HUDEP-2 (cell line): ENCODE measurements at regions not wholly inside any gene's neighbourhood (a gene's known extent, or its start where the extent isn't known, plus 50 kb on each side); places are given as distances from the start of the nearest gene placed in this dataset.
"Not testable (repeated sequence)": the region's sequence is repeated elsewhere in the genome, so short reads cannot be mapped to it uniquely, and the experiment has no call there.

Experiments
- DNase-seq, 76 experiments: peaks; one replicate each; lab custom pipeline; 2025; ENCODE audit not compliant: unreplicated experiment in 76 of 76; lab: John Stamatoyannopoulos, UW

- DNase-seq, result no peak
These were observed 457.3 kb upstream of the MIR17HG start for GRCh38 chr13:90889906-90890834.

GRCh38 chr13:90891329-90891728 lies 456.2 kb upstream of the MIR17HG start:
- no peak for DNase-seq

DNA sequence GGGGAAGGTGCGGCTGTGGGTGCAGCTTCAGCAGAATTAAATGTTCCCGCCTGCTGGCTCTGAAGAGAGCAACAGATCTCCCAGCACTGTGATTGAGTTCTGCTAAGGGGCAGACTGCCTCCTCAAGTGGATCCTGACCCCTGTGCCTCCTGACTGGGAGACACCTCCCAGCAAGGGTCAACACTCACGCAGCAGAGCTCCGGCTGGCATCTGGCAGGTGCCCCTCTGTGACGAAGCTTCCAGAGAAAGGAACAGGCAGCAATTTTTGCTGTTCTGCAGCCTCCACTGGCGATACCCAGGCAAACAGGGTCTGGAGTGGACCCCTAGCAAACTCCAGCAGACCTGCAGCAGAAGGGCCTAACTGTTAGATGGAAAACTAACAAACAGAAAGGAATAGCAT lies 454.3 kb upstream of the MIR17HG start:
- not testable (repeated sequence) for DNase-seq

DNA sequence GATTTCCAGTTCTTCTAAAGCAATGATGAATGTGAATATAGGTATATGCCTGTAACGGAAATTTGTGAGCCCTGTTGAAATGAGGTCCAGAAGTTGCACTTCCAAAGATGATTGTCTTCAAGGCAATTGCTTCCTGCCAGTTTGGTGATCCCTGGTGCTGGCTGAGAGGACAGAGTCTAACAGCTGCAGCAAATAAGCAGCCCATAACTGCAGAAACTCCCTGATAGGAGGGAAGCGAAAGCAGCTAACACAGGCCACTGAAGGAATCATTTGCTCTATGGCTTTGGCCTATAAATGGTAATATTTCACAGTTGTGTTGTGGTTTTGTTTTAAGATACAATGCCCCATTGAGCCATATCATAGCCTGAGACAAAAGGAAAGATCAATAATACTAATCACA lies 451.5 kb upstream of the MIR17HG start:
- DNase-seq, result peak in 1 of 76 experiments; percentile 0

DNA sequence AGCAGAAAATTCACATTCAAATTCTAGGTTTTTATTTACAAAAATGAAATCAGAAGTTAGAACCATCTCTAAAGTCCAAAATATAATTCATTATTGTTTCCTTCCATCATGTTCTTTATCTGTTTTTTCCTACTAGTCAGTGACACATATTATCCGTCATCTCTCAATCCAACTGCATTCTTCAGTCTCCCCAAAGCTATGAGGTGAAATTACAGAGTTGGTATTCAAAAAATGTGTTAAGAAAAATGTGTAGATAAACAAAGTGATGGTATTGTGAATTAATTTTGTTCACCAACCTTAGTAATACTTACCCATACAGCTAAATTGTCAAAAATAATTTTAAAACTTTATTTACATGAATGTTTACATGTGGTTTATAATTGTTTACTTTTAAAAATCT lies 448.7 kb upstream of the MIR17HG start:
- DNase-seq, result no peak

GRCh38 chr13:90899416-90899815 lies 448.1 kb upstream of the MIR17HG start:
- DNase-seq, result no peak

- DNase-seq, result no peak
These were observed 445.2 kb upstream of the MIR17HG start for GRCh38 chr13:90902255-90902654.

DNA sequence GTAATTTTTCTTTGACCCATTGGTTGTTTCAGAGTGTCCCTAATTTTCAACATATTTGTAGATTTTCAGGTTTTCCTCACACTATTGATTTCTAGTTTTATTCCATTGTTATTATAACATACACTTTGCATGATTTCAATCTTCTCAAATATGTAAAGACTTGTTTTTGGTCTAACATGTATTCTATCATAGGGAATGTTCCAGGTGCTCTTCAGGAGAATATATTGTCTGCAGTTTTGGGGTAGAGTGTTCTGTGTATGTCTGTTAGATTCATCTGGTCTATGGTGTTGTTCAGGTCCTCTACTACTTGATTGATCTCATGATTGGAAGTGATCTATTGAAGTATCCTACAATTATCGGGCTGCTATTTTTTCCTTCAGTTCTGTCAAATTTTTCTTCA lies 440.9 kb upstream of the MIR17HG start:
- DNase-seq, result no peak

DNA sequence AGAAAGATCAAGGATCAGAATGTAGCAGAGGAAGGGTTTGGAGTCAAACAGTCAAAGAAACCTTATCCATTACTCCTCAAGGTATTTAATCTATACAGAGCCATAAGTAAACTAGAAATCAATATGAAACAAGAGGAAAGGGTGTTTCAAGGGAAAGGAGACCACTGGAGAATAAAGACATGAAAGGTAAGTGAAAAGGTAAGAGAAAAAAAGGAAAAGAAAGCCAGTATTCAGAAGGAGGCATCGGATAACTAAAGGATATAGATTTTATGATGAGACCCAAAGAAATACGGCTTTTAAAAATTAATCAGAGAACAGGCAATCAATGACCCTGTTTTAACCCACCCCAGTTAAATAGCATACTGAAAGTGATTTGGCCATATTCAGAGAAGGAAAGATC lies 438.7 kb upstream of the MIR17HG start:
- no peak for DNase-seq

GRCh38 chr13:90910018-90910639 lies 437.4 kb upstream of the MIR17HG start:
- DNase-seq, result no peak

DNA sequence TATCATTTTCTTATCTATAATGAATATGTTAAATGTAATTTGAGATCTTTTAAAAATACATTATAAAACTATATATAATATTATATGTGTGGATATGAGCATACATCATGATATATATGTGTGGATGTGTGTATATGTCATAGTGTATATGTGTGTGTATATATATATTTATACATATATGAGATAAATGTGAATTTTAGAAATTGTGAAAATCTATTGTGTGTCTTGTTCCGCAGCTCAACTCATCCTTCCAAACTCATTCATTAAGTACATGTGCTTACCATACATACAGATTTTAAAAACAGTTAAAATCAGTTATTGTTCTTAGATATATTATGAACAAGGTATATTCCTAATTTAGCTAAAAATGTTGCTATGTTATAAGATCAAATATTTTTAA lies 435.2 kb upstream of the MIR17HG start:
- no peak for DNase-seq

DNA sequence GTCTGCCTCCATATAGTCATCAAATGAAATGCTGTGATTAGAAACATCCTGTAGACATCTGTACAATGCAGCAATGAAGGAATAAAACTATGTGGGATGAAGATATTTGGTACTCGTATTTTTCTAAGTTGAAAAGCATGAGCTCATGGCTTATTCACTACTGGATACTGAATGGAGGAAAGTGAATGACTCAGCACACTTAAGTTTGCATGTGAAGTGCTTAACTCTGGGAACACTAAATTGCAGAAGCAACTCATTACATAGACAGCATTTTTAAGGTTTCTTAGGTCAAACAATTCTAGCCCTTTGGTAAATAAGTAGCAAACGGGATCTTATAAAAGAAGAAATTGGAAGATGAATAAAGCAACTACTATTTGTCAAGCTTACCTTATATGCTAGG lies 429.0 kb upstream of the MIR17HG start:
- no peak for DNase-seq

DNA sequence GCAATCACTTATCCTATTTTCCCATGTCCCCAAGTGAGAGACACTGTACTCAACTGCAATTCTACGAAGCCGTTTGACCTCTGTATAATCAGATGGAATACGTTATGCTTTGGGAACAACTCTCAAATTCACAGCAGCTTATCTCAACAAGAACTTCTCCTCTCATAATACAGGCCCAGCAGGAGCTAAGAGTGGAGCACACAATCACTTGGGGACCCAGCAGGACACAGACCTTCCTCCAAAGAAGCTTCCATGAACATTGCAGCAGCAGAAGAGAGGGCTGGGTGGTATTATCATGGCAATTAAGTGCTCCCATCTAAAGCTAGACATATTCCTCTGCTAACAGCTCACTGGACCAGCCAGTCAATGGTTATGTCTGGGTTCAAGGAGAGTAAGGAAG lies 428.3 kb upstream of the MIR17HG start:
- DNase-seq, result no peak

DNA sequence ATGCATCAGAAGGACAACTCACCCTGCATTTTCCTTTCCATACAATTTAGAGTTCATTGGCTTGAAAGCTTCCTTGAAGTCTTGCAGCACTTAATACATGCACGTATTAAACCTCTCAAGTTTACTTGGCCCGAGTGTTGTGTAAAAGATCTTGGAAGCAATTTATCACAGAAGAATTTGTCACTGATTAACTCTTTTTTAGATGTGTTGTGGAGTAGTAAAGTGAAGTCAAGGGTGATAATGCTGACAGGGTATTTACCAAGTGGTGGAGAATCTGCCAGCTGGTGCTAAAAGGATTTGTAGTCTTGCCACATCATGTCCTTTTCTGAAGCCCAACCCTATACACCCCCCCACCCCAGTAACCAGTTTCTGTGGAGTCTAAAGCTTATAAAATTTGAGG lies 421.0 kb upstream of the MIR17HG start:
- no peak for DNase-seq

- DNase-seq, result no peak
These were observed 419.4 kb upstream of the MIR17HG start for GRCh38 chr13:90928109-90928508.

DNA sequence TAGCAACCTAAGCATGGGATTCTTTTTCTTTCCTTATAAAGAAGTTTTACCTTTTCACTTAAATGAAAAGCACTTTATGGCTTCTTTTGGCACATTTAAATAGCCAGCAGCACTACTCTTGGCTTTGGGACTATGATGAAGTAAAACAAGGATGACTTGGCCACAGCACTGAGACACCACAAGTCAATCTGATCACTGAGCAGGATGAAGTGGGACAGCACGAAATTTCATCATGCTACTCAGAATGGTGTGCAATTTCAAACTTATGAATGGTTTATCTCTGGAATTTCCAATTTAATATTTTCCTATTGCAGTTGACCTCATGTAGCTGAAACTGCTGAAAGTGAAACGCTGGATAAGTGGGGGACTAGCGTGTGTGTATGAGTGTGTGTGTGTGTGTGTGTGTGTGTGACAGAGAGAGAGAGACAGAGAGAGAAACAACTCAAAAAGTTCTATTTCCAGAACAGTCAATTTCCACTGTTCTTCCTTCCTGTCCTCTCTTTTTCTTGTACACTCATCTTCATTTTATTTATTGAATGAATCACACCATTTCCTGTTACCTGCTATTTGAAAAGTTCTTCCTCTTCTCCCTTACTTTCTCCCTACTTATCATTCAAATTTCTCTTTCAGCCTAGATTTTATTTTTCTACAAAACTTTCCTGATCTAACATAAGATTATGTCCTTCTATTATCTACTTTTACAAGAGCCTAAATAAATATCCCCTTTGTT lies 414.2 kb upstream of the MIR17HG start:
- no peak for DNase-seq

DNA sequence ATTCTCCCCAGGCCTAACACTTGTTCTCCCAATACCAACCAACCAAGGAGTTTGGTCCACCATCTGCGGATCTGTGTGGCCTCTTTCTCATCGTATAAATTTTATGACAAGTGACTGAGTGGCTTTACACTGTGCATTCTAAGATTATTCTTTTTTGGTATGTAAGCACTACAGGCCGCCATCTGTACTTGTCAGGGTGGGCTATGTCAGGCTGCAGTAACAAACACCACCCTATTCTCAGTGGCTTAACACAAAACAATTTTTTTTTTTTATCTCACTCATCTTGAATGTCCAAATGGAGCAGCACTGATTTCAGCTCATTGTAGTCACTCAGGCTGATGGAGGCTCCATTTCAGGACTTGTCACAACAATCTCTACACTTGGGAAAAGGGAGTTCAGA lies 412.7 kb upstream of the MIR17HG start:
- DNase-seq, result no peak

DNA sequence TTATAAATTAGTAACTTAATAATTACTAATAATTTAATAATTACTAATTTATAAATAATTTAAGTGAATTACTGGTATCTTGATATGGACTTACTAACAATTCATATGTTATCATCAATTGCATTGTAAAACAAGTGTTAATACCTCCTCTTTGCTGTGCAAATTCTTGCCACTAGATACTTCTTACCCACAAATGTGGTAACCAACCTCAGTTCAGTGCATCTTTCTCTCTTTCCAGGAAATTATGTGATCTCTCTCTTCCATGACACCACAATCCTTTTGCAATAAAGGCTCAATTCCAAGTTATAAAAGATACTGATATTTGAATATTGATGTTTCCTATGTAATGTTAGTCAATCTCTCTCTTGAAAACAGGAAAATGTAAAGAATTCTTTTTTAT lies 408.6 kb upstream of the MIR17HG start:
- no peak for DNase-seq

- no peak for DNase-seq
These were observed 403.5 kb upstream of the MIR17HG start for GRCh38 chr13:90943946-90944345.

DNA sequence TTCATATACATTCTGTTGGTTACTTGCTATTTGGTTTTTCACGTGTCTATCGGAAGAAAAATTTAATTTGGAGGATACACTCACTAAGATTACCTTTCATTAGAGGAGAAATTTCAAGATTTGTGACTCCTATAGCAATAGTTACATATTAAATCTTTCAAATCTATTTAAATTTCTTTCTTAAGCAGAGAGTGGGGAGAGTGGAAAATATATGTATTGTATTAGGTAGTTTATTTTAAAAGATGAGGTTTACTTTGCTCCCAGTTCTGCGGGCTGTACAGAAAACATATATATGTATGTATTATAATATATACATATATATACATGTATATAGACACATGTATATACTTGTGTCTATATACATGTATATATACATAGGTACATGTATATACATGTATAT lies 402.3 kb upstream of the MIR17HG start:
- not testable (repeated sequence) for DNase-seq

- not testable (repeated sequence) for DNase-seq
These were observed 401.4 kb upstream of the MIR17HG start for GRCh38 chr13:90946125-90946524.

DNA sequence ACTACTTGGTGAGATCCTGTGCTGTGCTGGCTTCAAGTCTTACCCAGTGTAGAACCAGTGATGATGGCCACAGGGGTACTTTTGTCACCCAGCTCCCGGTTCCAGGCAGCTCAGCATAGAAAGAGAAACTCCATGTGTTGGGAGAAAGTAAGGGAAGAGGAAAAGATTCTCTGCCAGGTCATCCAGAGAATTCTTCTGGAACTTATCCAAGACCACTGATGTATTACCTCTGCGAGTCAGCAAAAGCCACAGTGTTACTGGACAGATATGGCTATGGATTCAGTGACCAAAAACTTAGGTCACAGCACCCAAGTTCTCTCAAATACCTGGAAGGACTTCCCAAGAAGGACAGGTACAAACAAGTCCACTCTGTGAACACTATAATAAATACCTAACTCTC lies 399.5 kb upstream of the MIR17HG start:
- no peak for DNase-seq
